GM19239 (cell line): ENCODE measurements at regions not wholly inside any gene's neighbourhood (a gene's known extent, or its start where the extent isn't known, plus 50 kb on each side); places are given as distances from the start of the nearest gene placed in this dataset.
A peak's percentile ranks its signal among the peaks of the same experiment; 100 is the strongest.
"Not testable (repeated sequence)": the region's sequence is repeated elsewhere in the genome, so short reads cannot be mapped to it uniquely, and the experiment has no call there.

Experiments
- DNase-seq: peaks from one replicate; pipeline ENCODE4 v3.0.0; 2011; ENCODE audit warnings: low spot score; ENCODE audit not compliant: insufficient read length
- FAIRE-seq: peaks from 2 replicates; lab custom pipeline; 2011; peaks lifted over from hg19 to GRCh38; lab: Jason Lieb, UNC

DNA sequence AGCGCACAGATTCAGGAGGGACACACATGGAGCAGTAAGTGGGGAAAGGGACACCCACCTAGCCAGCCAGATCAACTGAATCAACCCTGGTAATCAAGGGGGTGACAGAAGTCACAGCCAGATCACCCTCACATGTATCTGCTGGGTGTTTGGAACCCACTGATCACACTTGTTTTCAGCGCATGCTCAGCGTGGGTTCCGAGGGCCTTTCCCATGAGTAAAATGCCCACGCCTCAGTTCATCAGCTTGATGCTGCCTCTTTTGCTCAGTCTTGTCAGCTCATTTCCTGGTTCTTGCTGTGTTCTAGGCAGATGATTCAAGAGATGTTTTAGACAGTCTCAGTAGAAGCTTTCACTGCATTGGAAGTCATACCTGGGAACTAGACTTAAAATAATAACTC lies 123.2 kb upstream of the SLC30A5 start:
- FAIRE-seq, result no peak
- no peak for DNase-seq

DNA sequence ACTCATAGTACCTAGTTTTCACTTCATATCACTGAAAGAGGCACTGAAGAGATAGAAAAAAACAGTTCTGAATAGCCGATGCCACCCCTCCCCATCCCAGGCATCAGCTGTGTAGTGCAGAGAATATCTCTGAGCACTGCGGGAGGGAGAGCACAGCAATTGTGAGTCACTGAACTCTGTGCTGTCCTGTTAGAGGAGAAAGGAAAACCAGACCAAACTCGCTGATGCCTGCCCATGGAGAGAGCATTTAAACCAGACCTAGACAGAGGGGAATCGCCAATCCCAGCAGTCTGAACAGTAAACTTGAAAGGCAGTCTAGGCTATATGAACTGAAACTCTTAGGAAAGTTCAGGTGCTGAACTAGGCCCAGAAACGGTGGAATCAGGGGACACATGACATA lies 120.1 kb upstream of the SLC30A5 start:
- FAIRE-seq (no peak), DNase-seq (no peak)

- FAIRE-seq, result no peak
- DNase-seq, result no peak
Observed at GRCh38 chr5:68983043-68983442, 110.8 kb upstream of the SLC30A5 start.

GRCh38 chr5:68983959-68984358 lies 109.9 kb upstream of the SLC30A5 start:
- DNase-seq (no peak), FAIRE-seq (no peak)

- FAIRE-seq, result no peak
Observed at GRCh38 chr5:68991279-68992084, 102.3 kb upstream of the SLC30A5 start.

GRCh38 chr5:68994645-68995044 lies 99.2 kb upstream of the SLC30A5 start:
- no peak for FAIRE-seq

More at GRCh38 chr5:68991279-68992084, 102.3 kb upstream of the SLC30A5 start:
- no peak for DNase-seq

GRCh38 chr5:68995845-68996545 lies 97.8 kb upstream of the SLC30A5 start:
- DNase-seq (no peak), FAIRE-seq (no peak)

More at GRCh38 chr5:68994645-68995044, 99.2 kb upstream of the SLC30A5 start:
- DNase-seq, result no peak

DNA sequence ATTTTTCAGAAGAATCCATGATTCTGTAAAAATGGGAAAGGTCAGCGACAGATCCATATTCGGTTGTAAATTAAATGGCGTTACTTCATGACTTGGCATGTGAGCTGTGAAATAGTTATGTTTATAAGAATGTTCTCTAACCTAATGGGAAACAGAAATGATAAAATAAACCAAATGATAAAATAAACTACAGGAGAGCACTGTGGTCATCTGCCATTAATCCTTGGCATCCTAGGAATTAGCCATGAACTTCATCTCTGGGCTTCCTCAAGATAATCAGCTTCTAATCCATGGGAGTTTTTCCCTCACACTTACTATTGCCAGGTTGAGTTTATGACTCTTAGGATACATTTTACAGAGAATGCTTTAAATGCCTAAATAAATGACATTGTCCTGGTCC lies 94.6 kb upstream of the SLC30A5 start:
- FAIRE-seq (no peak), DNase-seq (no peak)

- FAIRE-seq (no peak), DNase-seq (no peak)
Observed at GRCh38 chr5:69000216-69000919, 93.4 kb upstream of the SLC30A5 start.

DNA sequence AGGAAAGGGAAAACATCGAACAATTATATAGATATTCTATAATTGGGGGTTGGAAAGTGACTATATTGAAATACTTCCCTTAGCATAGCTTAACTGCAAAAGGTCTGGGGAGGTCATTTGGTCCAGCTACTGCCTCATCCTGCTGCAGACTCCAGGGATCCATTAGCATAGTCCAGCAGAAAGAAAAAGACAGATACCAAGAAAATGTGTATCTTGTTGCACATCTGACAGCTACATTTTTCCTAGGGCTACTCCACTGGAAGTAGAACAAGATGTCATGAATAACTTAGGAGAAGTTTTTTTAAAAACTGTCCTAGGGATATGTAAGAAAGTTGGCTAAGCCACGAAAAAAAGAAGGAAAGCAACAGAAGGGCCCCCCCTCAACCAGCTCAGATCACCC lies 92.9 kb upstream of the SLC30A5 start:
- no peak for DNase-seq
- FAIRE-seq, result no peak

DNA sequence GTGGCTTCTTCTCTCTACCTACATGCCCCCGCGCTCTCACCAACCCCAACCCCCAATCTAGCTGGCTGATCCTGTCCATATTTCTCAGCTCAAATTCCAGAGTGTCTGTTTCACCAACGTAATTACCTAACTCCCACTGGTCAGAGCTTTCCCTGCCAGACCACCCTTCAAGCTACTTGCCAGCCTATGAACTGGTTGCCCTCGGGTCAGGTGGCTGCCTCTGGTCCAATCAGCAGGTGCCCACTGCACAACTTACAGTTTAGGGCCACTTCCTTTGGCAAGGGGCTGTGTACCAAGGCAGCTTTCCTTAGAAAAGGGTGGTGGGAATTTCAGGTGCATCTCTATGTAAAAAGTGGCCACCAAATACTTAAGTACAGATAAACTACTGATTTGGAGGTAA lies 92.2 kb upstream of the SLC30A5 start:
- DNase-seq, result no peak
- no peak for FAIRE-seq

DNA sequence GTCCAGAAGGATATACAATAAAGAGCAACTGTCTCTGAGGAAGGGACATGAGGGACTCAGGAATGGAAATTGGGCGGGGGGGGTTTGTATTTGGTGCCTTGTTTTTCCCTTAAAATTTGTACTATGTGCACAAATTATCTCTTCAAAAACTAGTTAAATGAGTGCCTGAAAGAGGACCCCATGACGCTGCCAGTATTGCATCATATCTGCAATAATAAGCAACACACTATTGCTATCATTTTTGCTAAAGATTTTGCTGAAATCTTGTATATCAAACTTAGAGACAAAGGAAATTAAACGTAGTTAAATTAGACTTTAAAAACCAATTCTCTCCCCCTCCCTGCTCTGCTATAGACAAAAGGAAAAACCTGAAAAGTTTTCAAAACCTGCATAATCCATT lies 89.7 kb upstream of the SLC30A5 start:
- DNase-seq (no peak), FAIRE-seq (no peak)

DNA sequence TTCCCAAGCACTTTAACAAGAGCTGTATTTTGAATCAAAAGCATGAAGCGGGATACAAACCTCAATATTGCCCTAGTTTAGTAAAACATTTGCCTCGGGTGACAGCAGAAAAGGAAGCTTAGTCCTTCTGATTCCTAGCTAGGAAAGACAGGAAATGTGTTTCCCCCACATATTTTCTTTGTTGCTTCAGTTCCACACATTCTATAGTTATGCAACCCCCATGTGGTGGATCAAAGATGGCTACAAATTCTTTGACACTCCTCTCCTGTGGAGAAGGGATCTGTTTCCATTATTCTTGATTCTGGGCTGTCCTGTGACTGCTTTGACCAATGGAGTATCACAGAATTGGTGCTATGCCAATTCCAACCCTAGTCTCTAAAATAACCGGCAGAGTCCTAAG lies 89.1 kb upstream of the SLC30A5 start:
- DNase-seq, result no peak
- no peak for FAIRE-seq

DNA sequence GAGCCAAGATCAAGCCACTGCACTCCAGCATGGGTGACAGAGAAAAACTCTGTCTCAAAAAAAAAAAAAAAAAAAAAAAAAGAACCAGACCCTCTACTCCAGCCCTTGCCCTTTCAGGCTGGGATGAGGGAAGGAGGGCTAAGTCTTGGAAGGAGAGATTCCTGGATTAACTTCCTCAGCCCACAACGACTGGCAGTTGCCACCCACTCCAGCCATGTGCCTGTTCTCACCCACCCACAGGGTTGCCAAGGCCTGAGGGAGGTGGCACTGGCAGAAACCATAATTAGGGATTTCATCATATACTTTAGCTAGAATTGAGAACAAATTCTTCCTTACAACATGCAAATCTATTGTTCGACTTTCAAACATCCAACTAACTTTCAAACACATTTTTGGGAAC lies 87.8 kb upstream of the SLC30A5 start:
- FAIRE-seq (no peak), DNase-seq (no peak)

GRCh38 chr5:69007163-69007562 lies 86.7 kb upstream of the SLC30A5 start:
- FAIRE-seq (no peak), DNase-seq (no peak)

- DNase-seq, result peak; percentile 56
- FAIRE-seq, result peak; percentile 87
Observed at GRCh38 chr5:69007726-69008368, 86.0 kb upstream of the SLC30A5 start.

DNA sequence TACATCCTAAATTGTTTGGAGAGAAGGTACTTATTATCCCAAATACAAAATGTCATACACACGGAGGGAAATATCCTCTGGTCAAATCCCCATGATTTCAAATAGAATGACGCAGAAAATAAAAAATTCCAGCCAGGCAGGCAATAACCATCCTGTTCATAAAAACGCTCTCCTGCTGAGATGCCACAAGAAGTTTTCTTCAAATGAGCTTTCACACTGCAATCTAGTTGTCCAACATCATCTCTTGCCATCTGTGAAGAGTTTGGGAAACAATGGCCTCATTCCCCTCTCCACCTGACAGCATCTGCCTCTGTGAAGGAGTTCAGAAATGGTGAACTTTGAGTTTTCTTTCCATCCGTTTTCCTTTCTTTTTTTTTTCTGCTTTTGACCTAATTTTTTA lies 83.3 kb upstream of the SLC30A5 start:
- no peak for FAIRE-seq
- no peak for DNase-seq

GRCh38 chr5:69011910-69012309 lies 81.9 kb upstream of the SLC30A5 start:
- no peak for DNase-seq
- no peak for FAIRE-seq

GRCh38 chr5:69013481-69013880 lies 80.3 kb upstream of the SLC30A5 start:
- no peak for FAIRE-seq
- DNase-seq, result no peak

GRCh38 chr5:69014007-69014406 lies 79.8 kb upstream of the SLC30A5 start:
- not testable (repeated sequence) for FAIRE-seq, DNase-seq
